ENCODE measurements at regions not wholly inside any gene's neighbourhood (a gene's known extent, or its start where the extent isn't known, plus 50 kb on each side); places are given as distances from the start of the nearest gene placed in this dataset.
"Not testable (repeated sequence)": the region's sequence is repeated elsewhere in the genome, so short reads cannot be mapped to it uniquely, and the experiment has no call there.

DNA sequence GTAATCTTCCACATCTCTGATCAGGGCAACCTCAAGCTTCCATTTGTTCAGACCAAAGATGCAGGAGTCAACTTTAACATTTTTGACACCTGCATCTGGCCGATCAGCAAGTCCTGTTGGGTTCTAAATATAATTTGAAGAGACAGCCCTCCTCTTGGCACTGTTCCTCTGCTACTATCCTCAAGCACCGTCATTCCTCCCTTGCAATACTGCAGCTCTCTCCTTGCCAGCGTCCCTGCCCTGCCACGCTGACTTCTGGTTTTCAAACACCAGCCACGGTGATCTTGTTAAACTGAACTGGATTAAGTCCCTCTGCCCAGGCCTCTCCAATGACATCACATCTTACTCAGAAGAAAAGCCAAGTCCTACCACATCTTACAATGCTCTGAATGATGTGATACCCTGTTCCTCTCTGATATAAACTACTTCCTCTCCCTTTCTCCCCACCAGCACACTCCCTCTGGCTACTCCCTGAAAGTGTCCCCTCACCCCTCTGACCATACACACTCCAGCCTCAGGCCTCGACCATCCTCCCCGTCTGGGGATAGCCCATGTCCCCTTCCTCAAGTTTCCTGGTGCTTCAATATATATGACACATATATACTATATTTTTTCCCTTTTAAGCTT, 310.8 kb upstream of the CHRNA7 start:
- H3K27ac ChIP-seq (ENCODE audit: low read depth, low read length); H3K4me1 ChIP-seq (ENCODE audit: control insufficient read depth, insufficient read depth, low read length, unreplicated experiment); H3K4me3 ChIP-seq (ENCODE audit: low read depth, low read length); H2AFZ ChIP-seq (ENCODE audit: low read length, unreplicated experiment); H3K27me3 ChIP-seq (ENCODE audit: insufficient read depth, low read length); H3K79me2 ChIP-seq (ENCODE audit: control insufficient read depth, insufficient read depth, low read length, unreplicated experiment); H3K36me3 ChIP-seq (ENCODE audit: insufficient read depth, low read length): not testable (repeated sequence)

DNA sequence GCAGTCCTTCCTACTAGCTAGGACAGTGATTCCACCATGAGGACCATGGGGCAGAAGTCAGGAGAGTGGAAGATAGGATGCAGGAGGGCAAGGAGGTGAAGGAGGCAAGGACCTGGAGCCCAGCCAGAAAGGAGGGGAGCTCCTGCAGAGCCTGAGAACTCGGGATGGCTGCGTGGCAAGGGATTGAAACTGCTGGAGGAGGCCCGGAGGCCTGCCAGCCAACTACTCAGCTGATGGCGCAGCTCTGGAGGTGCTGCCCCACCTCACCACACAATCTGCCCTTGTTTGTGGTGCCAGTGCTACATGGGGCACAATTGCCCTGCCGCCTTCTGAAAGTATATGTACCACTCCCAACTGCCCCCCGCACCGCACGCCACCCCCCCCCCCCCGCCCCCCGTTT, 307.3 kb upstream of the CHRNA7 start:
- not testable (repeated sequence) for H3K4me1 ChIP-seq (ENCODE audit: control insufficient read depth, insufficient read depth, low read length, unreplicated experiment); H3K79me2 ChIP-seq (ENCODE audit: control insufficient read depth, insufficient read depth, low read length, unreplicated experiment); H3K36me3 ChIP-seq (ENCODE audit: insufficient read depth, low read length); H3K4me3 ChIP-seq (ENCODE audit: low read depth, low read length); H3K27me3 ChIP-seq (ENCODE audit: insufficient read depth, low read length); H2AFZ ChIP-seq (ENCODE audit: low read length, unreplicated experiment); H3K27ac ChIP-seq (ENCODE audit: low read depth, low read length)

- not testable (repeated sequence) for H3K27me3 ChIP-seq (ENCODE audit: insufficient read depth, low read length); H3K27ac ChIP-seq (ENCODE audit: low read depth, low read length); H2AFZ ChIP-seq (ENCODE audit: low read length, unreplicated experiment); H3K4me3 ChIP-seq (ENCODE audit: low read depth, low read length); H3K79me2 ChIP-seq (ENCODE audit: control insufficient read depth, insufficient read depth, low read length, unreplicated experiment); H3K4me1 ChIP-seq (ENCODE audit: control insufficient read depth, insufficient read depth, low read length, unreplicated experiment); H3K36me3 ChIP-seq (ENCODE audit: insufficient read depth, low read length)
Observed at GRCh38 chr15:31724903-31725302, 305.4 kb upstream of the CHRNA7 start.

DNA sequence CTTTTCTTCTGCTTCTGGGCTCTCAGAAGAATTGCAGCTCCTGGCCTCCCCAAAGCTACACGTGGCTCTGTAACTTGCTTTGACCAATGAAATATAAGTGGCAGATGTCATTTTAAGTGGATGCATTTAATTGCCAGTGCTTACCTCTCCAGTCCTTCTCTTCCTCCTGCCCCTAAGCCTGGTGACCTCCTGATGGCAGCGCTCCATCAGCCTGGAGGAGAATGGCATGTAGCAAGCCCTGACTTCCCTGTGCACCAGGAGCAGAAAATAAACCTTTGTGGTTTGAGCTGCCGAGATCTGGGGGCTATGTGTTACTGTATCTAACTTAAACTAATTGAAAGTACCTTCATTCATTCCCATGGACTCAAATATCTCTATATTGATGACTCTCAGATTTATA, 304.7 kb upstream of the CHRNA7 start:
- H3K4me3 ChIP-seq (ENCODE audit: low read depth, low read length); H3K27ac ChIP-seq (ENCODE audit: low read depth, low read length); H3K4me1 ChIP-seq (ENCODE audit: control insufficient read depth, insufficient read depth, low read length, unreplicated experiment); H3K79me2 ChIP-seq (ENCODE audit: control insufficient read depth, insufficient read depth, low read length, unreplicated experiment); H2AFZ ChIP-seq (ENCODE audit: low read length, unreplicated experiment); H3K27me3 ChIP-seq (ENCODE audit: insufficient read depth, low read length); H3K36me3 ChIP-seq (ENCODE audit: insufficient read depth, low read length): not testable (repeated sequence)

GRCh38 chr15:31727612-31728011, 302.7 kb upstream of the CHRNA7 start:
- no peak overlapping the region for H3K27ac ChIP-seq (ENCODE audit: low read depth, low read length)
- no peak overlapping the region for H3K4me3 ChIP-seq (ENCODE audit: low read depth, low read length)
- H3K27me3 ChIP-seq (ENCODE audit: insufficient read depth, low read length), result no peaks in the 10 kb centered on the region
- no peaks in the 10 kb centered on the region for H3K36me3 ChIP-seq (ENCODE audit: insufficient read depth, low read length)
- no peaks in the 10 kb centered on the region for H3K4me1 ChIP-seq (ENCODE audit: control insufficient read depth, insufficient read depth, low read length, unreplicated experiment)
- no peaks in the 10 kb centered on the region for H3K79me2 ChIP-seq (ENCODE audit: control insufficient read depth, insufficient read depth, low read length, unreplicated experiment)
- no peak overlapping the region for H2AFZ ChIP-seq (ENCODE audit: low read length, unreplicated experiment)

DNA sequence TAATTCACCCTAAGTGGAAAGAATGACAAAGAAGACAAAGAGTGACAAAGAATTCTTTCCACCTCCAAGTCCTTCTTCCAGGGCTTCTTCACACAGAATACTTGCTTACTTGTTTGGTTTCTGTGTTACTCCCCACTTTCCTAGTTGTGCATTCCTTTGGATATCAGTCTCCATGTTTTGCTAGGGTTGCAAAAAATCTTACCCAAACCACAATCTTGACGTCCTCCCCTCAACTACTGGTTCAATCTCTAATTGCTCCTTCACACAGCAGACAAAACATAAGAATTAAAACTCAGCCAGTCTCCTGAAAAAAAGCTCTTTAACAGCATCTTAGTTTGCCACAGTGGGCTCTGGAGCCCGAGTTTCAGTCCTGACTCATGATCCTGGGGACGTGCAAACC, 297.6 kb upstream of the CHRNA7 start:
- H3K36me3 ChIP-seq (ENCODE audit: insufficient read depth, low read length), result no peaks in the 10 kb centered on the region
- H3K27ac ChIP-seq (ENCODE audit: low read depth, low read length), result no peak overlapping the region
- no peaks in the 10 kb centered on the region for H3K79me2 ChIP-seq (ENCODE audit: control insufficient read depth, insufficient read depth, low read length, unreplicated experiment)
- H3K4me3 ChIP-seq (ENCODE audit: low read depth, low read length), result no peak overlapping the region
- no peak overlapping the region for H2AFZ ChIP-seq (ENCODE audit: low read length, unreplicated experiment)
- H3K27me3 ChIP-seq (ENCODE audit: insufficient read depth, low read length), result no peaks in the 10 kb centered on the region
- H3K4me1 ChIP-seq (ENCODE audit: control insufficient read depth, insufficient read depth, low read length, unreplicated experiment), result no peaks in the 10 kb centered on the region

DNA sequence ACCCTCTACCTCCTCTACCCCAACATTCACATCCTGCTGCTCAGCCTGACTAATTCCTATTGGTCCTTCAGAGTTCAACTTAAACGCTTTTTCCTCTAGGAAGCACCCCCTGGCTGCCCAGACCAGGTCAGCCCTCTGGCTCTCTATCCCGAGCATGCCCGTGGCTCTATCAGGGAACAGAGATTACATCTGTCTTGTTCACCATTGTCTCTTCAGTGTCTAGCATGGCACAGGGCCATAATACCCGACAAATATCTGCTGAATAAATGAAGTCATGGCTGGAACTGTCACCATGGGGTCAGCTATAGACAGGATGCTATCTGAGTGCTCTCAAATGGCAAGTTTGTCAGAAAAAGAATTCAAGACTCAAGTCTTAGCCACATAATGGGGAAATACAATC, 296.9 kb upstream of the CHRNA7 start:
- Histone ChIP-seq H3K27ac (ENCODE audit: low read depth, low read length) (no peak overlapping the region), H3K36me3 (ENCODE audit: insufficient read depth, low read length) (no peaks in the 10 kb centered on the region), H3K4me1 (ENCODE audit: control insufficient read depth, insufficient read depth, low read length, unreplicated experiment) (no peaks in the 10 kb centered on the region), H3K79me2 (ENCODE audit: control insufficient read depth, insufficient read depth, low read length, unreplicated experiment) (no peaks in the 10 kb centered on the region), H2AFZ (ENCODE audit: low read length, unreplicated experiment) (no peak overlapping the region), H3K4me3 (ENCODE audit: low read depth, low read length) (no peak overlapping the region), H3K27me3 (ENCODE audit: insufficient read depth, low read length) (no peaks in the 10 kb centered on the region)

DNA sequence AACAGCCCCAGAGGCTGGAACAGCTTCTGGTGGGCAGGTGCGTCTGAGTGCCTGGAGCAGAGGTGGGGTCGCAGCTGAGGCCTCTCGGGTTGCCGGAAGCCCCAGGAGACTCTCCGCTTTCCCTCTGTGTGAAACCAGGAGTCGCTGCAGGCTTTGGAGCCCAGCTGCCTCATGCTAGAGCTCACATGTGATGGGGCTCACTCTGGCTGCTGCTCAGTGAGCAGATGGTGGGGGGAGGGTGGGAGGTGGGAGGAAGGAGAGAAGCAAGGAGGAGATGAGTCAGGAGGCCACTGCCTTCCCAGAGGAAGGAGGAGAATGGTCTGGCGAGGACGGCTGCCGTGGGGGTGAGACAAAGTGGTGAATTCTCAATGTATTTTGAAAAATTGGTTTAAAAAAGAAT, 290.1 kb upstream of the CHRNA7 start:
- no peaks in the 10 kb centered on the region for H3K36me3 ChIP-seq (ENCODE audit: insufficient read depth, low read length)
- H3K79me2 ChIP-seq (ENCODE audit: control insufficient read depth, insufficient read depth, low read length, unreplicated experiment), result no peaks in the 10 kb centered on the region
- H2AFZ ChIP-seq (ENCODE audit: low read length, unreplicated experiment), result no peak overlapping the region
- H3K4me3 ChIP-seq (ENCODE audit: low read depth, low read length), result no peak overlapping the region
- no peaks in the 10 kb centered on the region for H3K27me3 ChIP-seq (ENCODE audit: insufficient read depth, low read length)
- H3K27ac ChIP-seq (ENCODE audit: low read depth, low read length), result no peak overlapping the region
- H3K4me1 ChIP-seq (ENCODE audit: control insufficient read depth, insufficient read depth, low read length, unreplicated experiment), result no peaks in the 10 kb centered on the region

- H3K4me3 ChIP-seq (ENCODE audit: low read depth, low read length), result no peak overlapping the region
- no peak overlapping the region for H3K27ac ChIP-seq (ENCODE audit: low read depth, low read length)
- no peaks in the 10 kb centered on the region for H3K4me1 ChIP-seq (ENCODE audit: control insufficient read depth, insufficient read depth, low read length, unreplicated experiment)
- no peaks in the 10 kb centered on the region for H3K27me3 ChIP-seq (ENCODE audit: insufficient read depth, low read length)
- H3K36me3 ChIP-seq (ENCODE audit: insufficient read depth, low read length), result no peaks in the 10 kb centered on the region
- no peak overlapping the region for H2AFZ ChIP-seq (ENCODE audit: low read length, unreplicated experiment)
- no peaks in the 10 kb centered on the region for H3K79me2 ChIP-seq (ENCODE audit: control insufficient read depth, insufficient read depth, low read length, unreplicated experiment)
Observed at GRCh38 chr15:31745841-31746240, 284.5 kb upstream of the CHRNA7 start.

- Histone ChIP-seq H3K36me3 (ENCODE audit: insufficient read depth, low read length) (no peaks in the 10 kb centered on the region), H2AFZ (ENCODE audit: low read length, unreplicated experiment) (no peak overlapping the region), H3K27me3 (ENCODE audit: insufficient read depth, low read length) (no peaks in the 10 kb centered on the region), H3K27ac (ENCODE audit: low read depth, low read length) (peak overlapping the region; percentile 60), H3K79me2 (ENCODE audit: control insufficient read depth, insufficient read depth, low read length, unreplicated experiment) (no peaks in the 10 kb centered on the region), H3K4me1 (ENCODE audit: control insufficient read depth, insufficient read depth, low read length, unreplicated experiment) (peaks cover 11% of the 10 kb centered on the region), H3K4me3 (ENCODE audit: low read depth, low read length) (no peak overlapping the region)
Observed at GRCh38 chr15:31752065-31752762, 278.1 kb upstream of the CHRNA7 start.

GRCh38 chr15:31752905-31753304, 277.4 kb upstream of the CHRNA7 start:
- Histone ChIP-seq H3K27me3 (ENCODE audit: insufficient read depth, low read length) (no peaks in the 10 kb centered on the region), H3K79me2 (ENCODE audit: control insufficient read depth, insufficient read depth, low read length, unreplicated experiment) (no peaks in the 10 kb centered on the region), H3K4me1 (ENCODE audit: control insufficient read depth, insufficient read depth, low read length, unreplicated experiment) (peaks cover 11% of the 10 kb centered on the region), H3K36me3 (ENCODE audit: insufficient read depth, low read length) (no peaks in the 10 kb centered on the region), H2AFZ (ENCODE audit: low read length, unreplicated experiment) (no peak overlapping the region), H3K27ac (ENCODE audit: low read depth, low read length) (peak overlapping the region; percentile 28; the same call in 1 of the 2 replicates), H3K4me3 (ENCODE audit: low read depth, low read length) (no peak overlapping the region)
